ENCODE measurements at regions not wholly inside any gene's neighbourhood (a gene's known extent, or its start where the extent isn't known, plus 50 kb on each side); places are given as distances from the start of the nearest gene placed in this dataset.

GRCh38 chr1:47555306-47555705 is 117.5 kb downstream of the FOXD2 start:
- H3K4me1 Mint-ChIP-seq: no peaks in the 10 kb centered on the region
- H3K36me3 Mint-ChIP-seq (ENCODE audit: low read depth): no peaks in the 10 kb centered on the region
- no peak for ATAC-seq
- H3K4me3 Mint-ChIP-seq: no peak overlapping the region
- DNase-seq: no peak
- peaks cover 13% of the 10 kb centered on the region for H3K27me3 Mint-ChIP-seq
- no peak overlapping the region for H3K27ac Mint-ChIP-seq
- H3K9me3 Mint-ChIP-seq: no peaks in the 10 kb centered on the region

- DNase-seq: no peak
- no peak for ATAC-seq
Observed at GRCh38 chr1:47555841-47556560, 118.2 kb downstream of the FOXD2 start.

GRCh38 chr1:47557066-47557465 is 119.2 kb downstream of the FOXD2 start:
- H3K36me3 Mint-ChIP-seq (ENCODE audit: low read depth): no peaks in the 10 kb centered on the region
- H3K9me3 Mint-ChIP-seq: no peaks in the 10 kb centered on the region
- no peak for ATAC-seq

More at GRCh38 chr1:47555841-47556560, 118.2 kb downstream of the FOXD2 start:
- Mint-ChIP-seq H3K27me3 (peaks cover 11% of the 10 kb centered on the region), H3K9me3 (no peaks in the 10 kb centered on the region), H3K27ac (no peak overlapping the region), H3K4me3 (no peak overlapping the region), H3K36me3 (ENCODE audit: low read depth) (no peaks in the 10 kb centered on the region), H3K4me1 (no peaks in the 10 kb centered on the region)

GRCh38 chr1:47558601-47559593 is 121.1 kb downstream of the FOXD2 start:
- H3K27me3 Mint-ChIP-seq: peaks cover 7% of the 10 kb centered on the region

More at GRCh38 chr1:47557066-47557465, 119.2 kb downstream of the FOXD2 start:
- Mint-ChIP-seq H3K27ac (no peak overlapping the region), H3K4me1 (no peaks in the 10 kb centered on the region), H3K27me3 (peaks cover 13% of the 10 kb centered on the region), H3K4me3 (no peak overlapping the region)
- DNase-seq: no peak

GRCh38 chr1:47559944-47560695 is 122.3 kb downstream of the FOXD2 start:
- Mint-ChIP-seq H3K27me3 (peaks cover 10% of the 10 kb centered on the region), H3K36me3 (ENCODE audit: low read depth) (no peaks in the 10 kb centered on the region), H3K27ac (no peak overlapping the region), H3K4me1 (no peaks in the 10 kb centered on the region), H3K4me3 (no peak overlapping the region), H3K9me3 (no peaks in the 10 kb centered on the region)
- DNase-seq: no peak
- no peak for ATAC-seq

More at GRCh38 chr1:47558601-47559593, 121.1 kb downstream of the FOXD2 start:
- H3K4me1 Mint-ChIP-seq: no peaks in the 10 kb centered on the region
- no peak for ATAC-seq
- no peaks in the 10 kb centered on the region for H3K9me3 Mint-ChIP-seq
- H3K36me3 Mint-ChIP-seq (ENCODE audit: low read depth): no peaks in the 10 kb centered on the region
- DNase-seq: no peak
- H3K27ac Mint-ChIP-seq: no peak overlapping the region
- H3K4me3 Mint-ChIP-seq: no peak overlapping the region

- H3K9me3 Mint-ChIP-seq: no peaks in the 10 kb centered on the region
- H3K4me3 Mint-ChIP-seq: no peak overlapping the region
- H3K27ac Mint-ChIP-seq: no peak overlapping the region
- H3K36me3 Mint-ChIP-seq (ENCODE audit: low read depth): no peaks in the 10 kb centered on the region
- no peaks in the 10 kb centered on the region for H3K4me1 Mint-ChIP-seq
- peaks cover 8% of the 10 kb centered on the region for H3K27me3 Mint-ChIP-seq
- ATAC-seq (no peak), DNase-seq (no peak)
Observed at GRCh38 chr1:47561523-47562007, 123.7 kb downstream of the FOXD2 start.

GRCh38 chr1:47562147-47562546 is 124.3 kb downstream of the FOXD2 start:
- DNase-seq: no peak
- Mint-ChIP-seq H3K4me1 (no peaks in the 10 kb centered on the region), H3K9me3 (no peaks in the 10 kb centered on the region), H3K4me3 (no peak overlapping the region), H3K27me3 (peaks cover 4% of the 10 kb centered on the region), H3K36me3 (ENCODE audit: low read depth) (no peaks in the 10 kb centered on the region), H3K27ac (no peak overlapping the region)
- ATAC-seq: no peak

- H3K27ac Mint-ChIP-seq: no peak overlapping the region
- H3K4me3 Mint-ChIP-seq: no peak overlapping the region
- no peaks in the 10 kb centered on the region for H3K4me1 Mint-ChIP-seq
- H3K9me3 Mint-ChIP-seq: no peaks in the 10 kb centered on the region
- DNase-seq (no peak), ATAC-seq (no peak)
- H3K36me3 Mint-ChIP-seq (ENCODE audit: low read depth): no peaks in the 10 kb centered on the region
- peaks cover 4% of the 10 kb centered on the region for H3K27me3 Mint-ChIP-seq
Observed at GRCh38 chr1:47562799-47563198, 125.0 kb downstream of the FOXD2 start.

GRCh38 chr1:47563201-47563600 is 125.4 kb downstream of the FOXD2 start:
- peaks cover 4% of the 10 kb centered on the region for H3K27me3 Mint-ChIP-seq
- H3K4me3 Mint-ChIP-seq: no peak overlapping the region
- no peaks in the 10 kb centered on the region for H3K36me3 Mint-ChIP-seq (ENCODE audit: low read depth)
- no peaks in the 10 kb centered on the region for H3K9me3 Mint-ChIP-seq
- no peaks in the 10 kb centered on the region for H3K4me1 Mint-ChIP-seq
- H3K27ac Mint-ChIP-seq: no peak overlapping the region
- ATAC-seq (no peak), DNase-seq (no peak)

- Mint-ChIP-seq H3K27ac (no peak overlapping the region), H3K4me1 (no peaks in the 10 kb centered on the region), H3K4me3 (no peak overlapping the region), H3K9me3 (no peaks in the 10 kb centered on the region), H3K36me3 (ENCODE audit: low read depth) (no peaks in the 10 kb centered on the region), H3K27me3 (peaks cover 6% of the 10 kb centered on the region)
- DNase-seq (no peak), ATAC-seq (no peak)
Observed at GRCh38 chr1:47564570-47564969, 126.7 kb downstream of the FOXD2 start.

GRCh38 chr1:47565092-47565491 is 127.2 kb downstream of the FOXD2 start:
- Mint-ChIP-seq H3K36me3 (ENCODE audit: low read depth) (no peaks in the 10 kb centered on the region), H3K9me3 (no peaks in the 10 kb centered on the region)
- ATAC-seq: no peak

GRCh38 chr1:47565676-47566075 is 127.8 kb downstream of the FOXD2 start:
- DNase-seq: no peak

More at GRCh38 chr1:47565092-47565491, 127.2 kb downstream of the FOXD2 start:
- Mint-ChIP-seq H3K4me1 (no peaks in the 10 kb centered on the region), H3K4me3 (no peak overlapping the region), H3K27me3 (peaks cover 9% of the 10 kb centered on the region), H3K27ac (no peak overlapping the region)
- DNase-seq: no peak

GRCh38 chr1:47568763-47569162 is 130.9 kb downstream of the FOXD2 start:
- no peaks in the 10 kb centered on the region for H3K9me3 Mint-ChIP-seq
- ATAC-seq (no peak), DNase-seq (no peak)
- H3K36me3 Mint-ChIP-seq (ENCODE audit: low read depth): no peaks in the 10 kb centered on the region
- H3K4me3 Mint-ChIP-seq: no peak overlapping the region
- peaks cover 15% of the 10 kb centered on the region for H3K27me3 Mint-ChIP-seq
- H3K4me1 Mint-ChIP-seq: no peaks in the 10 kb centered on the region
- no peak overlapping the region for H3K27ac Mint-ChIP-seq

More at GRCh38 chr1:47565676-47566075, 127.8 kb downstream of the FOXD2 start:
- Mint-ChIP-seq H3K4me1 (no peaks in the 10 kb centered on the region), H3K27ac (no peak overlapping the region), H3K27me3 (peaks cover 12% of the 10 kb centered on the region), H3K9me3 (no peaks in the 10 kb centered on the region), H3K4me3 (no peak overlapping the region), H3K36me3 (ENCODE audit: low read depth) (no peaks in the 10 kb centered on the region)
- ATAC-seq: no peak

GRCh38 chr1:47569261-47569660 is 131.4 kb downstream of the FOXD2 start:
- Mint-ChIP-seq H3K36me3 (ENCODE audit: low read depth) (no peaks in the 10 kb centered on the region), H3K27me3 (peaks cover 14% of the 10 kb centered on the region), H3K27ac (no peak overlapping the region), H3K9me3 (no peaks in the 10 kb centered on the region), H3K4me3 (no peak overlapping the region), H3K4me1 (no peaks in the 10 kb centered on the region)
- DNase-seq (no peak), ATAC-seq (no peak)

Data from activated naive CD8-positive, alpha-beta T cell treated with anti-CD3 and anti-CD28 coated beads, Interleukin-2, amount 50 U/mL, for 24 hours (primary cell).